ENCODE measurements at regions not wholly inside any gene's neighbourhood (a gene's known extent, or its start where the extent isn't known, plus 50 kb on each side); places are given as distances from the start of the nearest gene placed in this dataset.
"Not testable (repeated sequence)": the region's sequence is repeated elsewhere in the genome, so short reads cannot be mapped to it uniquely, and the experiment has no call there.

DNA sequence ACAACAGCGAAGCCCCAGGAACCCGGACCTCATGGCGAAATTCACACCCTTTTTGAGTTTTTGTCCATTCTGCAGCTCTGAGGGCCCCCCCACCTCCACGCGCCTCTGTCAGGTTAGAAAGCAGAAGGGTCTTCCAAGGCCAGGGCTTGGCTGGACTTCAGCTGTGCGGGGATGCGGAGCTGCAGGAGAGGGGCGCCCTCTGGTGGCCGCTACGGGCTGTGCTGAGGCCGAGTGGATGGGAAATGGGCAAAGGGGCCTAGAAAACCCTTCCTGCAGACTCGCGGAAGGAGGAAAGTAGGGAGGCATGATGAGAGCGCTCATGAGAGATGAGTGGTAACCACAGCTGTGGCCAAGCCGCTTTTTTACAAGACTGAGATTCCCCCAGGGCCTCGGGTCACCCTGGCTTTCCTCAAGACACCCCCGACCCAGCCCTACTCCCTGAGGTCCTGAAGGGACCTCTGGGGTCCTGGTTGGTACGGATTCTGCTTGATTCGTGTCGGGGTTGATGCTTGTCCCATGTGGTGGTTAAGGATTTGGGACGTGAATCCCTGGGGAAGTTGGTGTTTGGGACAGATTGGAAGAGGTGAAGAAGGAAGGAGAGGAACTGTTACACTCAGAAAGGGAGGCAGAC, 126.8 kb downstream of the GOLGA8K start:
- TF ChIP-seq, protein P1, sequence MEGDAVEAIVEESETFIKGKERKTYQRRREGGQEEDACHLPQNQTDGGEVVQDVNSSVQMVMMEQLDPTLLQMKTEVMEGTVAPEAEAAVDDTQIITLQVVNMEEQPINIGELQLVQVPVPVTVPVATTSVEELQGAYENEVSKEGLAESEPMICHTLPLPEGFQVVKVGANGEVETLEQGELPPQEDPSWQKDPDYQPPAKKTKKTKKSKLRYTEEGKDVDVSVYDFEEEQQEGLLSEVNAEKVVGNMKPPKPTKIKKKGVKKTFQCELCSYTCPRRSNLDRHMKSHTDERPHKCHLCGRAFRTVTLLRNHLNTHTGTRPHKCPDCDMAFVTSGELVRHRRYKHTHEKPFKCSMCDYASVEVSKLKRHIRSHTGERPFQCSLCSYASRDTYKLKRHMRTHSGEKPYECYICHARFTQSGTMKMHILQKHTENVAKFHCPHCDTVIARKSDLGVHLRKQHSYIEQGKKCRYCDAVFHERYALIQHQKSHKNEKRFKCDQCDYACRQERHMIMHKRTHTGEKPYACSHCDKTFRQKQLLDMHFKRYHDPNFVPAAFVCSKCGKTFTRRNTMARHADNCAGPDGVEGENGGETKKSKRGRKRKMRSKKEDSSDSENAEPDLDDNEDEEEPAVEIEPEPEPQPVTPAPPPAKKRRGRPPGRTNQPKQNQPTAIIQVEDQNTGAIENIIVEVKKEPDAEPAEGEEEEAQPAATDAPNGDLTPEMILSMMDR (IDR thresholded peaks at IDR 0.05) = not testable (repeated sequence)
- not testable (repeated sequence) for TF ChIP-seq POLR2A (IDR thresholded peaks at IDR 0.05)

All from adrenal gland (tissue), 5 donors.